ENCODE measurements at regions not wholly inside any gene's neighbourhood (a gene's known extent, or its start where the extent isn't known, plus 50 kb on each side); places are given as distances from the start of the nearest gene placed in this dataset.

GRCh38 chr2:129142465-129142864 is 823.8 kb upstream of the HS6ST1 start:
- in situ Hi-C loops (cut with MboI): no loop called here
- Histone ChIP-seq H2AFZ (ENCODE audit: low read depth, low read length) (no peak overlapping the region), H3K27me3 (ENCODE audit: control insufficient read depth in 2 of 2, insufficient read depth in 2 of 2, low read length in 2 of 2) (no peaks in the 10 kb centered on the region), H3K36me3 (ENCODE audit: control insufficient read depth, insufficient read depth, low read length) (no peaks in the 10 kb centered on the region), H3K9ac (ENCODE audit: insufficient read depth in 1 of 2, low read depth in 2 of 2, low read length in 2 of 2) (no peak overlapping the region), H3K4me2 (ENCODE audit: insufficient read depth, low read length) (no peak overlapping the region), H3K79me2 (ENCODE audit: control insufficient read depth, insufficient read depth, low read length) (no peaks in the 10 kb centered on the region), H3K4me3 (no peak overlapping the region), H3K4me1 (replicated peaks in 1 of 2; ENCODE audit: control insufficient read depth in 2 of 2, insufficient read depth in 2 of 2, low read length in 2 of 2) (peaks cover 0 to 6% of the 10 kb centered on the region in 2 experiments; a peak in 2 of 5 replicates), H3K9me1 (ENCODE audit: control insufficient read depth, insufficient read depth, low read length) (no peaks in the 10 kb centered on the region), H4K20me1 (replicated peaks; ENCODE audit: control insufficient read depth, insufficient read depth, low read length) (no peaks in the 10 kb centered on the region), H3K9me3 (replicated peaks; ENCODE audit: control insufficient read depth, insufficient read depth, low read depth, low read length) (no peaks in the 10 kb centered on the region), H3K27ac (ENCODE audit: extremely low read depth, low read depth, low read length) (no peak overlapping the region)
- intact Hi-C loops (cut with micrococcal nuclease): no loop called here
- FAIRE-seq (no peak), ATAC-seq (no peak), DNase-seq (ENCODE audit: extremely low read depth in 1 of 4, low spot score in 3 of 4) (no peak)
- ChIA-PET POLR2A (no interaction called here), CTCF (ENCODE audit: low intra/inter-chr PET ratio) (no interaction called here)
- TF ChIP-seq ZNF830 (CRISPR knock-in tag; IDR thresholded peaks at IDR 0.05) (no peak), HLTF (IDR thresholded peaks at IDR 0.05) (no peak), ZNF586 (CRISPR knock-in tag; conservative IDR thresholded peaks at IDR 0.05) (no peak), HDAC8 (tag; IDR thresholded peaks at IDR 0.05) (no peak), ZNF639 (CRISPR knock-in tag; conservative IDR thresholded peaks at IDR 0.05 in 1 of 2, IDR thresholded peaks at IDR 0.05 in 1 of 2) (no peak), CEBPB (tag; IDR thresholded peaks at IDR 0.05) (no peak), KAT7 (CRISPR knock-in tag; IDR thresholded peaks at IDR 0.05; ENCODE audit: borderline replicate concordance) (no peak), HDAC1 (IDR thresholded peaks at IDR 0.05) (no peak), SRSF1 (IDR thresholded peaks at IDR 0.05; ENCODE audit: low read depth, low read length) (no peak), NR2C2 (CRISPR knock-in tag; IDR thresholded peaks at IDR 0.05) (no peak), NR2C2 (tag; IDR thresholded peaks at IDR 0.05) (no peak), E2F3 (CRISPR knock-in tag; IDR thresholded peaks at IDR 0.05) (no peak), POLR3G (IDR thresholded peaks at IDR 0.05; ENCODE audit: extremely low read depth, insufficient read length, insufficient replicate concordance) (no peak), ZNF449 (CRISPR knock-in tag; IDR thresholded peaks at IDR 0.05) (no peak), KAT8 (IDR thresholded peaks at IDR 0.05; ENCODE audit: low read depth) (no peak), NR1H2 (CRISPR knock-in tag; IDR thresholded peaks at IDR 0.05) (no peak), GATAD2B (IDR thresholded peaks at IDR 0.05; ENCODE audit: borderline replicate concordance) (no peak), ZNF143 (CRISPR knock-in tag; IDR thresholded peaks at IDR 0.05) (no peak)
- WGBS (ENCODE audit: insufficient coverage, low coverage, missing lambda C conversion rate): 0% methylated on average over 3 of the region's 3 CpGs
- no TSS peak for BruUV-seq (replicated peaks)
